ENCODE measurements at regions not wholly inside any gene's neighbourhood (a gene's known extent, or its start where the extent isn't known, plus 50 kb on each side); places are given as distances from the start of the nearest gene placed in this dataset.

DNA sequence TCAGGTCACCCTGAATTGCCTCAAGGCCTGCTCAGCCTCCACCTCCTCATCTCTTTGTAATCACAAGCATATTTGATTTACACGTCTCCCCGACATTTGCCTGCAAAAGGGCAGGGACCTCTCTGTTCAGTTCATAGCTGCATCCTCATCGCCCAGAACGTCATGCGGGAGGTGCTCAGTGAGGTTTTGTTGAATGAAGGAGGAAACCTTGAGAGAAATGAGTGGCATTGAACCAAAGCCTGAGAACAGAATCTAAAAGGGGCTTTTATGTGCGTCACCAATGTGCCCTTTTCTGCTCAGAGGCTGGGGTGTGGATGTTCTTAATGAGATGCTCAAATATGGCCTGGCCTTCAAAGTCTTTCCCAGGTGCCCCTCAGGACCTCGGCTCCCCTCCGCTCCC is 50.0 kb upstream of the LHX5 start:
- H3K36me3 Mint-ChIP-seq (ENCODE audit: insufficient read depth in 1 of 3, low read depth in 3 of 3) = peaks cover 0 to 20% (median 0%) of the 10 kb centered on the region in 3 experiments; a peak in 3 of 7 replicates
- Histone ChIP-seq H3T11ph (ENCODE audit: low read length) (no peak overlapping the region), H2BK20ac (ENCODE audit: low read depth, low read length, poor library complexity, severe bottlenecking) (no peak overlapping the region), H2BK5ac (ENCODE audit: insufficient read length, low read length) (no peak overlapping the region), H3K4me1 (ENCODE audit: insufficient read depth, low read length) (no peaks in the 10 kb centered on the region), H2AK5ac (ENCODE audit: insufficient read length, low read length) (no peak overlapping the region), H3K4ac (ENCODE audit: low read depth, low read length) (no peak overlapping the region), H4K8ac (replicated peaks; ENCODE audit: insufficient read length, low read depth, low read length) (no peak overlapping the region), H4K91ac (ENCODE audit: insufficient read length, low read depth, low read length) (no peak overlapping the region), H3K14ac (ENCODE audit: insufficient read depth, low read length) (no peak overlapping the region), H3K9ac (ENCODE audit: extremely low read depth, insufficient read length, low read length) (no peak overlapping the region), H3K79me1 (ENCODE audit: insufficient read depth, low read depth, low read length, poor library complexity, severe bottlenecking) (no peaks in the 10 kb centered on the region), H4K5ac (ENCODE audit: insufficient read length, low read depth, low read length) (no peak overlapping the region), H3K18ac (ENCODE audit: insufficient read length, low read depth, low read length) (no peak overlapping the region), H3K4me2 (ENCODE audit: insufficient read depth, insufficient read length, low read length) (no peak overlapping the region), H3K9me3 (ENCODE audit: control insufficient read depth, low read depth, low read length) (no peaks in the 10 kb centered on the region), H3K56ac (ENCODE audit: insufficient read length, low read depth, low read length) (no peak overlapping the region), H2AFZ (ENCODE audit: low read length) (no peak overlapping the region), H2BK15ac (ENCODE audit: low read depth, low read length) (no peak overlapping the region), H3K27me3 (ENCODE audit: insufficient read depth, low read length) (peaks cover 11% of the 10 kb centered on the region; the same call in 1 of the 2 replicates), H3K23me2 (ENCODE audit: insufficient read length, low read depth, low read length, poor library complexity, severe bottlenecking) (peaks cover 3% of the 10 kb centered on the region), H2BK120ac (ENCODE audit: low read depth, low read length, poor library complexity, severe bottlenecking) (no peak overlapping the region), H3K27ac (ENCODE audit: insufficient read length, low read depth, low read length) (no peak overlapping the region), H2BK12ac (ENCODE audit: insufficient read length, low read depth, low read length) (no peak overlapping the region), H3K23ac (ENCODE audit: insufficient read length, low read depth, low read length) (no peak overlapping the region), H4K20me1 (ENCODE audit: control insufficient read depth, insufficient read depth, insufficient read length) (no peaks in the 10 kb centered on the region), H3K79me2 (ENCODE audit: insufficient read depth, low read length) (no peaks in the 10 kb centered on the region)
- H3K9me3 Mint-ChIP-seq = peaks cover 12 to 18% of the 10 kb centered on the region in 2 experiments
- H3K4me1 Mint-ChIP-seq = peaks cover 23 to 41% of the 10 kb centered on the region in 2 experiments
- no CpG with 5 or more reads among the region's 8 CpGs for WGBS (ENCODE audit: extremely low coverage, insufficient read length, low lambda C conversion rate)
- no peak overlapping the region for H3K27ac Mint-ChIP-seq
- no peak for DNase-seq
- TF ChIP-seq, protein P1, sequence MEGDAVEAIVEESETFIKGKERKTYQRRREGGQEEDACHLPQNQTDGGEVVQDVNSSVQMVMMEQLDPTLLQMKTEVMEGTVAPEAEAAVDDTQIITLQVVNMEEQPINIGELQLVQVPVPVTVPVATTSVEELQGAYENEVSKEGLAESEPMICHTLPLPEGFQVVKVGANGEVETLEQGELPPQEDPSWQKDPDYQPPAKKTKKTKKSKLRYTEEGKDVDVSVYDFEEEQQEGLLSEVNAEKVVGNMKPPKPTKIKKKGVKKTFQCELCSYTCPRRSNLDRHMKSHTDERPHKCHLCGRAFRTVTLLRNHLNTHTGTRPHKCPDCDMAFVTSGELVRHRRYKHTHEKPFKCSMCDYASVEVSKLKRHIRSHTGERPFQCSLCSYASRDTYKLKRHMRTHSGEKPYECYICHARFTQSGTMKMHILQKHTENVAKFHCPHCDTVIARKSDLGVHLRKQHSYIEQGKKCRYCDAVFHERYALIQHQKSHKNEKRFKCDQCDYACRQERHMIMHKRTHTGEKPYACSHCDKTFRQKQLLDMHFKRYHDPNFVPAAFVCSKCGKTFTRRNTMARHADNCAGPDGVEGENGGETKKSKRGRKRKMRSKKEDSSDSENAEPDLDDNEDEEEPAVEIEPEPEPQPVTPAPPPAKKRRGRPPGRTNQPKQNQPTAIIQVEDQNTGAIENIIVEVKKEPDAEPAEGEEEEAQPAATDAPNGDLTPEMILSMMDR (conservative IDR thresholded peaks at IDR 0.05) = no peak
- no peak overlapping the region for H3K4me3 Mint-ChIP-seq
- peaks cover 39% of the 10 kb centered on the region for H3K27me3 Mint-ChIP-seq (ENCODE audit: low read depth)

Data from H9 (cell line).